Rectal smooth muscle tissue (tissue), 1 donor: ENCODE measurements at regions not wholly inside any gene's neighbourhood (a gene's known extent, or its start where the extent isn't known, plus 50 kb on each side); places are given as distances from the start of the nearest gene placed in this dataset.
"Not testable (repeated sequence)": the region's sequence is repeated elsewhere in the genome, so short reads cannot be mapped to it uniquely, and the experiment has no call there.

Experiments used
- H3K27ac ChIP-seq: one replicate; pipeline ENCODE4 v1.7.0; 2013; ENCODE audit warnings: low read depth, low read length, inconsistent platforms
- H3K27me3 ChIP-seq: one replicate; pipeline ENCODE4 v1.7.0; 2013; ENCODE audit warnings: low read length; ENCODE audit not compliant: control insufficient read depth, insufficient read depth
- H3K36me3 ChIP-seq: one replicate; pipeline ENCODE4 v1.7.0; 2013; ENCODE audit warnings: low read length; ENCODE audit not compliant: control insufficient read depth, insufficient read depth
- H3K4me1 ChIP-seq: one replicate; pipeline ENCODE4 v1.7.0; 2013; ENCODE audit warnings: low read length; ENCODE audit not compliant: control insufficient read depth, insufficient read depth
- H3K4me3 ChIP-seq: one replicate; pipeline ENCODE4 v1.7.0; 2013; ENCODE audit warnings: low read length
- H3K9ac ChIP-seq: one replicate; pipeline ENCODE4 v1.7.0; 2013; ENCODE audit warnings: low read length

- H3K4me1 ChIP-seq, result no peaks in the 10 kb centered on the region
- H3K27me3 ChIP-seq, result no peaks in the 10 kb centered on the region
- H3K9ac ChIP-seq, result no peak overlapping the region
- no peaks in the 10 kb centered on the region for H3K36me3 ChIP-seq
- H3K4me3 ChIP-seq, result no peak overlapping the region
- no peak overlapping the region for H3K27ac ChIP-seq
Observed at GRCh38 chrX:138995458-138995857, 283.9 kb upstream of the FGF13 start.

GRCh38 chrX:138990425-138990824 is 278.9 kb upstream of the FGF13 start:
- H3K27me3 ChIP-seq, H3K4me3 ChIP-seq, H3K4me1 ChIP-seq, H3K36me3 ChIP-seq, H3K9ac ChIP-seq, H3K27ac ChIP-seq: not testable (repeated sequence)

- no peaks in the 10 kb centered on the region for H3K27me3 ChIP-seq
- no peaks in the 10 kb centered on the region for H3K36me3 ChIP-seq
- H3K27ac ChIP-seq, result no peak overlapping the region
- no peak overlapping the region for H3K4me3 ChIP-seq
- no peak overlapping the region for H3K9ac ChIP-seq
- no peaks in the 10 kb centered on the region for H3K4me1 ChIP-seq
Observed at GRCh38 chrX:138986866-138987265, 275.3 kb upstream of the FGF13 start.

GRCh38 chrX:138986235-138986634 is 274.7 kb upstream of the FGF13 start:
- Histone ChIP-seq H3K9ac (no peak overlapping the region), H3K36me3 (no peaks in the 10 kb centered on the region), H3K27ac (no peak overlapping the region), H3K4me3 (no peak overlapping the region), H3K27me3 (no peaks in the 10 kb centered on the region), H3K4me1 (no peaks in the 10 kb centered on the region)

GRCh38 chrX:138982365-138982764 is 270.8 kb upstream of the FGF13 start:
- Histone ChIP-seq H3K4me1 (no peaks in the 10 kb centered on the region), H3K4me3 (no peak overlapping the region), H3K9ac (no peak overlapping the region), H3K27me3 (no peaks in the 10 kb centered on the region), H3K36me3 (no peaks in the 10 kb centered on the region), H3K27ac (no peak overlapping the region)

- no peak overlapping the region for H3K9ac ChIP-seq
- H3K36me3 ChIP-seq, result no peaks in the 10 kb centered on the region
- H3K27ac ChIP-seq, result no peak overlapping the region
- no peaks in the 10 kb centered on the region for H3K27me3 ChIP-seq
- no peaks in the 10 kb centered on the region for H3K4me1 ChIP-seq
- H3K4me3 ChIP-seq, result no peak overlapping the region
Observed at GRCh38 chrX:138964501-138964900, 253.0 kb upstream of the FGF13 start.

- H3K9ac ChIP-seq, H3K27me3 ChIP-seq, H3K4me1 ChIP-seq, H3K27ac ChIP-seq, H3K36me3 ChIP-seq, H3K4me3 ChIP-seq: not testable (repeated sequence)
Observed at GRCh38 chrX:138962419-138962818, 250.9 kb upstream of the FGF13 start.

- no peak overlapping the region for H3K27ac ChIP-seq
- H3K4me1 ChIP-seq, result no peaks in the 10 kb centered on the region
- H3K4me3 ChIP-seq, result no peak overlapping the region
- H3K9ac ChIP-seq, result no peak overlapping the region
- H3K36me3 ChIP-seq, result no peaks in the 10 kb centered on the region
- H3K27me3 ChIP-seq, result no peaks in the 10 kb centered on the region
Observed at GRCh38 chrX:138954976-138955375, 243.5 kb upstream of the FGF13 start.

- Histone ChIP-seq H3K27me3 (no peaks in the 10 kb centered on the region), H3K36me3 (no peaks in the 10 kb centered on the region), H3K27ac (no peak overlapping the region), H3K4me1 (no peaks in the 10 kb centered on the region), H3K9ac (no peak overlapping the region), H3K4me3 (no peak overlapping the region)
Observed at GRCh38 chrX:138946926-138947325, 235.4 kb upstream of the FGF13 start.

- Histone ChIP-seq H3K27ac (no peak overlapping the region), H3K9ac (no peak overlapping the region), H3K4me3 (no peak overlapping the region), H3K4me1 (no peaks in the 10 kb centered on the region), H3K36me3 (no peaks in the 10 kb centered on the region), H3K27me3 (no peaks in the 10 kb centered on the region)
Observed at GRCh38 chrX:138945219-138945618, 233.7 kb upstream of the FGF13 start.

- Histone ChIP-seq H3K36me3 (no peaks in the 10 kb centered on the region), H3K27me3 (no peaks in the 10 kb centered on the region), H3K9ac (no peak overlapping the region), H3K4me1 (no peaks in the 10 kb centered on the region), H3K27ac (no peak overlapping the region), H3K4me3 (no peak overlapping the region)
Observed at GRCh38 chrX:138939038-138939437, 227.5 kb upstream of the FGF13 start.

- Histone ChIP-seq H3K27ac (no peak overlapping the region), H3K4me3 (no peak overlapping the region), H3K36me3 (no peaks in the 10 kb centered on the region), H3K4me1 (no peaks in the 10 kb centered on the region), H3K9ac (no peak overlapping the region), H3K27me3 (no peaks in the 10 kb centered on the region)
Observed at GRCh38 chrX:138938003-138938402, 226.5 kb upstream of the FGF13 start.

GRCh38 chrX:138931212-138931611 is 219.7 kb upstream of the FGF13 start:
- Histone ChIP-seq H3K27ac (no peak overlapping the region), H3K27me3 (no peaks in the 10 kb centered on the region), H3K4me3 (no peak overlapping the region), H3K36me3 (no peaks in the 10 kb centered on the region), H3K4me1 (no peaks in the 10 kb centered on the region), H3K9ac (no peak overlapping the region)

GRCh38 chrX:138930583-138930945 is 219.0 kb upstream of the FGF13 start:
- no peaks in the 10 kb centered on the region for H3K36me3 ChIP-seq
- H3K27ac ChIP-seq, result no peak overlapping the region
- H3K4me1 ChIP-seq, result no peaks in the 10 kb centered on the region
- H3K9ac ChIP-seq, result no peak overlapping the region
- no peak overlapping the region for H3K4me3 ChIP-seq
- no peaks in the 10 kb centered on the region for H3K27me3 ChIP-seq
